Left lung (tissue), 4 donors: ENCODE measurements at regions not wholly inside any gene's neighbourhood (a gene's known extent, or its start where the extent isn't known, plus 50 kb on each side); places are given as distances from the start of the nearest gene placed in this dataset.

ENCODE experiments used
- ATAC-seq: fragments of 200-7000 bp; cut with Tn5 transposase; one replicate; pipeline ENCODE4 v1.9.1; 2020; ENCODE audit warnings: moderate library complexity
- DNase-seq, 4 donors: peaks; one replicate each; pipeline ENCODE4 v3.0.0-alpha.2; 2013 to 2020
- H3K27ac ChIP-seq, 2 donors: fragments of 200-600 bp; sonication (generic) in 1 of 2; one replicate each; pipeline versions ENCODE4 v1.5.0 to v1.8.0; 2020 to 2021
- H3K27me3 ChIP-seq, 2 donors: fragments of 200-600 bp; sonication (generic) in 1 of 2; one replicate each; pipeline versions ENCODE4 v1.5.0 to v1.8.0; 2020 to 2021
- H3K36me3 ChIP-seq, 2 donors: fragments of 200-600 bp; sonication (generic) in 1 of 2; one replicate each; pipeline versions ENCODE4 v1.5.0 to v1.8.0; 2020 to 2021
- H3K4me1 ChIP-seq, 2 donors: fragments of 200-600 bp; one replicate each; pipeline ENCODE4 v1.8.0; 2021
- H3K4me3 ChIP-seq, 2 donors: fragments of 200-600 bp; sonication (generic) in 1 of 2; one replicate each; pipeline versions ENCODE4 v1.5.0 to v1.8.0; 2020 to 2021; ENCODE audit warnings: mild to moderate bottlenecking in 1 of 2
- H3K9me3 ChIP-seq, 2 donors: fragments of 200-600 bp; sonication (generic) in 1 of 2; one replicate each; pipeline versions ENCODE4 v1.5.0 to v1.8.0; 2020 to 2021
- CTCF ChIP-seq, 2 donors: fragments of 200-600 bp; sonication (generic) in 1 of 2; IDR thresholded peaks; one replicate each; pipeline versions ENCODE4 v1.5.0 to v1.8.0; 2021; ENCODE audit warnings: antibody characterized with exemption in 2 of 2
- intact Hi-C, 2 donors: fragments of 100-400 bp; cut with DNase I; formaldehyde crosslinking; loops; one replicate each; pipeline versions ENCODE4 v1.11.2 to v1.14.2; 2022
- donor health status: DM: no; HTN: yes; CAD: no.
- donor health status: DM: no; HTN: no; CAD: no.

- H3K9me3 ChIP-seq = no peaks in the 10 kb centered on the region
- DNase-seq (no peak), ATAC-seq (peak; percentile 91)
- H3K36me3 ChIP-seq = no peaks in the 10 kb centered on the region
- H3K4me1 ChIP-seq = peaks cover 6 to 16% of the 10 kb centered on the region in 2 donors
- H3K27ac ChIP-seq = peak overlapping the region; percentile 37 to 46
- no peak overlapping the region for H3K4me3 ChIP-seq
- no peak for TF ChIP-seq CTCF (IDR thresholded peaks at IDR 0.05)
- H3K27me3 ChIP-seq = no peaks in the 10 kb centered on the region
- intact Hi-C loops = no loop called here
Measured at GRCh38 chr3:30342318-30343060, 263.9 kb upstream of the TGFBR2 start.

- intact Hi-C loops = no loop called here
- H3K27ac ChIP-seq = peak overlapping the region in 1 of 2 donors; percentile 46
- ATAC-seq (no peak), DNase-seq (no peak)
- H3K9me3 ChIP-seq = no peaks in the 10 kb centered on the region
- H3K27me3 ChIP-seq = no peaks in the 10 kb centered on the region
- peaks cover 6 to 22% of the 10 kb centered on the region in 2 donors for H3K4me1 ChIP-seq
- no peak overlapping the region for H3K4me3 ChIP-seq
- no peak for TF ChIP-seq CTCF (IDR thresholded peaks at IDR 0.05)
- H3K36me3 ChIP-seq = no peaks in the 10 kb centered on the region
Measured at GRCh38 chr3:30343067-30343831, 263.2 kb upstream of the TGFBR2 start.

DNA sequence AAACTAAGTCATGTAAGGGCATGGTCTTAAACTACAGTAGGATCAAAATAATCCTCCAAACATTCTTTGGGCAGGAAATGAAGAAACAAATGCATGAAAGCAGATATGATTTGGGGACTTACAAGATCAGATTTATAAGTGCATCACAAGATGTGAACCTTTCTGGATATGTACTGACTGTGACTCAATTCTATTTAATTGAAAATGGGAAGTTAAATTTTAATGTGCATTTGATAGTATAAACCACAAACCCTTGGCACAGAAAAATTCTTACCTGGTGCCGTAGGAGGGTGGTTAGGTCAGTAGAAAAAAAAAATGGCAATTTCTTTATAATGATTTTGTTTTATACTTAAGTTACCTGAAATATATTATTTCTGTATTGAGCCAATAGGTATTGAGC, 262.5 kb upstream of the TGFBR2 start:
- H3K4me3 ChIP-seq = no peak overlapping the region
- H3K27ac ChIP-seq = peak overlapping the region in 1 of 2 donors; percentile 24
- no peak for ATAC-seq
- intact Hi-C loops = no loop called here
- peaks cover 6 to 28% of the 10 kb centered on the region in 2 donors for H3K4me1 ChIP-seq
- H3K27me3 ChIP-seq = no peaks in the 10 kb centered on the region
- DNase-seq = no peak
- TF ChIP-seq CTCF (IDR thresholded peaks at IDR 0.05) = no peak
- H3K9me3 ChIP-seq = no peaks in the 10 kb centered on the region
- no peaks in the 10 kb centered on the region for H3K36me3 ChIP-seq

DNA sequence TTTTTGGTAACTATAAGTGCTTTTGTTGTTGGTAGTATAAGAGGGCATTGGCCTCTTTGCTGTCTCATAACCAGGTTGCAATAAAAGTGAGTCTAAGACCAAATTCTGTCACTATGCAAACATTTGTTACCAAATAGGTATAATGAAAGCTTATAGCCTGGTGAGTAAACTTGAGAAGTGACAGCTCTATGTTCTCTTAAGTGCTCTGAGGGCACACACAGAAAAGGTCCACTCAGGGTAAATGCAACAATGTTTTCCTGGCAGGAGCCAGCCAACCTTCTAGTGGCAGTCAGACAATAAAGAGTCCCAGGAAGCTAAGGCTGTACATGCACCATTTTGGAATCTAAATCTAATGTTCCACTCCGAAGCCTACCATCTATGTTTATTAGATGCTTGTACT, 262.1 kb upstream of the TGFBR2 start:
- no peak for TF ChIP-seq CTCF (IDR thresholded peaks at IDR 0.05)
- no peak overlapping the region for H3K4me3 ChIP-seq
- H3K27ac ChIP-seq = peak overlapping the region in 1 of 2 donors; percentile 24
- H3K4me1 ChIP-seq = peaks cover 6 to 29% of the 10 kb centered on the region in 2 donors
- H3K9me3 ChIP-seq = no peaks in the 10 kb centered on the region
- intact Hi-C loops = no loop called here
- H3K36me3 ChIP-seq = no peaks in the 10 kb centered on the region
- no peak for DNase-seq
- H3K27me3 ChIP-seq = no peaks in the 10 kb centered on the region
- ATAC-seq = peak; percentile 73

DNA sequence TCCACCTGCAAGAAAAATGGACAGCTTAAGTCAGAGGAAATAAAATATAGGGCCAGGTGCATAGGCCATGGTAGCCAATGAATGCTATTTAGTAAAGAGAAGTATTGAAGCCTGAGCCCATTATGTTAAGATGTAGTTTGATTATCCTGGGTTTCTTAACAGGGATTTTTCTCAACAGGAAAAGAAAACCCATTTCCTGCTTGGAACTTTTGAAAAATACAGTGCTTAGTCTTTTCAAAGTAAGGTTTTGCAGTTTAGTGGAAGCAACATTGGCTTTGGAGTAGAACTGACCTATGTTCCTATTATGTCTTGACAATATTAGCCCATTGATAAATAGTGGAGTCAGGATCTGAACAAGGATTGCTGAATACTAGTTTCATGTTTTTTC, 259.5 kb upstream of the TGFBR2 start:
- no peak for ATAC-seq
- H3K4me3 ChIP-seq = no peak overlapping the region
- intact Hi-C loops = no loop called here

More for the DNA sequence above, 259.5 kb upstream of the TGFBR2 start:
- TF ChIP-seq CTCF (IDR thresholded peaks at IDR 0.05) = no peak
- Histone ChIP-seq H3K27me3 (no peaks in the 10 kb centered on the region), H3K27ac (peak overlapping the region in 1 of 2 donors; percentile 20), H3K9me3 (no peaks in the 10 kb centered on the region), H3K36me3 (no peaks in the 10 kb centered on the region), H3K4me1 (peaks cover 6 to 36% of the 10 kb centered on the region in 2 donors)
- no peak for DNase-seq
